ENCODE measurements at regions not wholly inside any gene's neighbourhood (a gene's known extent, or its start where the extent isn't known, plus 50 kb on each side); places are given as distances from the start of the nearest gene placed in this dataset.

- TF ChIP-seq CTCF (IDR thresholded peaks at IDR 0.05; ENCODE audit: low read length), result no peak
- no peak for TF ChIP-seq EZH2 (IDR thresholded peaks at IDR 0.05; ENCODE audit: borderline replicate concordance, low read length)
Observed at GRCh38 chr2:125796784-125797183, 859.2 kb upstream of the GYPC start.
